Lower lobe of right lung (tissue), 2 donors: ENCODE measurements at regions not wholly inside any gene's neighbourhood (a gene's known extent, or its start where the extent isn't known, plus 50 kb on each side); places are given as distances from the start of the nearest gene placed in this dataset.

Experiments used
- ATAC-seq, 2 donors: fragments of 200-7000 bp; cut with Tn5 transposase; one replicate each; pipeline ENCODE4 v1.9.1; 2020 to 2022; ENCODE audit warnings: mild to moderate bottlenecking in 2 of 2, moderate library complexity in 2 of 2
- DNase-seq: peaks from one replicate; pipeline ENCODE4 v3.0.0-alpha.2; 2020
- H3K27ac ChIP-seq: fragments of 200-600 bp; one replicate; pipeline ENCODE4 v1.8.0; 2022
- H3K27me3 ChIP-seq: fragments of 200-600 bp; one replicate; pipeline ENCODE4 v1.8.0; 2022; ENCODE audit warnings: low read depth
- H3K36me3 ChIP-seq: fragments of 200-600 bp; one replicate; pipeline ENCODE4 v1.8.0; 2022; ENCODE audit warnings: mild to moderate bottlenecking
- H3K4me1 ChIP-seq: fragments of 200-600 bp; one replicate; pipeline ENCODE4 v1.8.0; 2022
- H3K4me3 ChIP-seq: fragments of 200-600 bp; one replicate; pipeline ENCODE4 v1.8.0; 2022; ENCODE audit warnings: mild to moderate bottlenecking
- H3K9me3 ChIP-seq: fragments of 200-600 bp; one replicate; pipeline ENCODE4 v1.8.0; 2022
- CTCF ChIP-seq: fragments of 200-600 bp; IDR thresholded peaks from one replicate; pipeline ENCODE4 v1.8.0; 2022; ENCODE audit warnings: antibody characterized with exemption, mild to moderate bottlenecking
- intact Hi-C: fragments of 100-400 bp; cut with DNase I; formaldehyde crosslinking; loops from one replicate; pipeline ENCODE4 v1.11.0; 2022
- donor health status: DM: no; HTN: yes; CAD: no; lungs with severe emphysema.

DNA sequence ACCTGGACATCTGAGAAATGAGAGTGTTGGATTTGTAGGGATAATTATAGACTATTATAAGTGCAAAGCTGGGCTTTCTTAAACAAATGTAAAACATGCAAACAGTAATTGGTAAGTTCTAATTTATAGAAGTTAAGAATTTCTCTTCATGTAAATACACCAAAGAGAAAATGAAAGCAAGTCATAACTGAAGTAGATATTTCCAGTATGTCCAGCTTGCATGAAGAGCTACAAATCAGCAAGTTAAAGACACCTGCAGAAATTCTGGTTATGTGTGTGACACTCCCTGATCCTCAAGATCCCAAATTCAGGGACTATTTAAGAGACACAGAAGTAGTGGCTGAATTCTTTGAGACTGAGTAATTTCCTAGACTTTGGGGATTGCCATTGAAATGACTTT, 308.9 kb downstream of the TLE4 start:
- no peaks in the 10 kb centered on the region for H3K27me3 ChIP-seq
- intact Hi-C loops, result no loop called here
- DNase-seq (no peak), ATAC-seq (no peak)
- no peak for TF ChIP-seq CTCF
- no peaks in the 10 kb centered on the region for H3K9me3 ChIP-seq
- H3K4me3 ChIP-seq, result no peak overlapping the region
- no peaks in the 10 kb centered on the region for H3K36me3 ChIP-seq
- H3K27ac ChIP-seq, result no peak overlapping the region
- no peaks in the 10 kb centered on the region for H3K4me1 ChIP-seq

- ATAC-seq, result peak; percentile 51 to 61
- intact Hi-C loops, result no loop called here
- no peak overlapping the region for H3K27ac ChIP-seq
Measured at GRCh38 chr9:79877943-79878602, 306.3 kb downstream of the TLE4 start.

DNA sequence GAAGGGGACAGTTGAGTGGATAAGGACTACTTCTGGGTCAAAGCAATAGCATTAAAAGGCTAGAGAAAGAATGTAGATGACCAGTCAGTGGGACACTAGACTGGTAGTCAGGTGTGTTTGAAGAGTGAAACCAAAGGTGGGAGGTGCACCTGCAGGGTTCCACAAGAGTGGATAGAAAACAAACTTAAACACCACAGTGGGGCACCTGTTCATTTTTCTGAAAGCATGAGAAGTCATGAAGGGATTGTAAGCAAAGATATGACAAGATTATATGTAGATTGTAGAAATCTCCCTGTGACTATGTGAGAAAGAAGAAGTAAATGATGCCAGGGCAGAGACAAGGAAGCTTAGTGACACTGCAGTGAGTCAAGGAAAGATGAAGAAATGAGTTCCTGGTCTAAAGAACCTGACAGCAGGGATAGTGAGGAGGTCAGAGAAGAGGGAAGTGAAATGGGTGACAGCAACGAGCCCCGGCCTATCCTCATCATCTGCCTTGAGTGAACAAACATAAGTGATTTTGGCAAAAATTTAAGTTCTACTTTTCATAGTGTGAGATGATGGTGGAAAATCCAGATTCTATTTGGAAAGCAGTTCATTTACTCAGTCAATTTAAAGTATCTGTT, 296.9 kb downstream of the TLE4 start:
- no peak for DNase-seq

More at GRCh38 chr9:79877943-79878602, 306.3 kb downstream of the TLE4 start:
- H3K4me1 ChIP-seq, result no peaks in the 10 kb centered on the region
- DNase-seq, result no peak
- no peaks in the 10 kb centered on the region for H3K36me3 ChIP-seq
- H3K4me3 ChIP-seq, result no peak overlapping the region
- no peaks in the 10 kb centered on the region for H3K27me3 ChIP-seq
- no peaks in the 10 kb centered on the region for H3K9me3 ChIP-seq
- TF ChIP-seq CTCF, result no peak

GRCh38 chr9:79862921-79863890, 291.4 kb downstream of the TLE4 start:
- peak in 1 of 2 donors; percentile 18 for ATAC-seq
- intact Hi-C loops, result no loop called here
- Histone ChIP-seq H3K4me3 (no peak overlapping the region), H3K27ac (no peak overlapping the region), H3K9me3 (no peaks in the 10 kb centered on the region), H3K27me3 (no peaks in the 10 kb centered on the region), H3K4me1 (no peaks in the 10 kb centered on the region), H3K36me3 (no peaks in the 10 kb centered on the region)
- no peak for DNase-seq
- TF ChIP-seq CTCF, result no peak

More for the DNA sequence above, 296.9 kb downstream of the TLE4 start:
- peak; percentile 83 to 86 for ATAC-seq
- H3K9me3 ChIP-seq, result no peaks in the 10 kb centered on the region
- no peak for TF ChIP-seq CTCF
- no peak overlapping the region for H3K27ac ChIP-seq
- H3K27me3 ChIP-seq, result no peaks in the 10 kb centered on the region
- intact Hi-C loops, result no loop called here
- H3K36me3 ChIP-seq, result no peaks in the 10 kb centered on the region
- no peaks in the 10 kb centered on the region for H3K4me1 ChIP-seq
- H3K4me3 ChIP-seq, result no peak overlapping the region

DNA sequence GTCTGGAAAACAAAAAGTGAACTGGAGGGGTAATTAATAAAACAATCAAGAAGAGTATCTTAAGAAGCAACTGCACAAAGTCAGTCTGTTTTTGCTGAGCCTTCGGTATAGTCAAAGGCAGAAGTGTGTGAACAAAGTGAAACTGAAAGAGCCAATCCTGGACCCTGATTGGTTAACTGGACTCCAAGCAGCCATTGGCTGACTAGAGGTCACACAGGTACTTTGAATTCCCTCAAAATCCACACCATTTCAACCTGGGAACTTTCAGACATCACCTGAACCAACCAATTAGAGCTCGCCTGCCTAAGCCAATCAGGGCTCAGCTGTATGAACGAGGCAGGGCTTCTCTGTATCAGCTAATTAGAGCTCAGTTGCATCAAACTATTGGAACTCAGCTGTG, 286.7 kb downstream of the TLE4 start:
- no peak for TF ChIP-seq CTCF
- Histone ChIP-seq H3K27ac (no peak overlapping the region), H3K9me3 (no peaks in the 10 kb centered on the region), H3K36me3 (no peaks in the 10 kb centered on the region), H3K27me3 (no peaks in the 10 kb centered on the region), H3K4me3 (no peak overlapping the region), H3K4me1 (no peaks in the 10 kb centered on the region)
- peak; percentile 62 to 67 for ATAC-seq
- no peak for DNase-seq
- intact Hi-C loops, result no loop called here
